NT2/D1 (cell line): ENCODE measurements at regions not wholly inside any gene's neighbourhood (a gene's known extent, or its start where the extent isn't known, plus 50 kb on each side); places are given as distances from the start of the nearest gene placed in this dataset.

ENCODE experiments used
- SUZ12 ChIP-seq: IDR thresholded peaks from 2 replicates; pipeline ENCODE4 v1.6.1; 2011; ENCODE audit not compliant: insufficient read length, insufficient read depth; ENCODE audit errors: extremely low read depth
- ZNF274 ChIP-seq: IDR thresholded peaks from 2 replicates; pipeline ENCODE4 v1.6.1; 2011; ENCODE audit warnings: mild to moderate bottlenecking, low read depth, low read length

DNA sequence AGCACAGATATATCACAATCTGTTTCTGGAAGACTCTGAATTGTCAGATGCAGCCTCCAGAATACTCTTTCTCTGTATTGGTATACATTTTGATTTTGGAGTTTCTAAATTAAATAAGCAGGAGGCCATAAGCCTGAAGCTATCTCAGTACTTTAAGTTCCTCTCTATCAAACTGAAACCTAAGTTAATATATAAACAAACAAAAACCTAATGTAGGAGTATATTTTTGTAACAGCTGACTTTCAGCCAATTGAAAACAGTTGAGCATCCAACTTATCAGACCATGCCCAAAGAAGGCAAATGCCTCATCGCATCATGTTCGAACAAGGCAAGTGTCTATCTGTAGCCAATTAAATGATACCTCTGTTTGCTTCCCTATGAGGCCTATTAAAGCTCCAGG, 1054.4 kb downstream of the AMY1C start:
- TF ChIP-seq ZNF274 (no peak), SUZ12 (no peak)
